ENCODE measurements at regions not wholly inside any gene's neighbourhood (a gene's known extent, or its start where the extent isn't known, plus 50 kb on each side); places are given as distances from the start of the nearest gene placed in this dataset.

DNA sequence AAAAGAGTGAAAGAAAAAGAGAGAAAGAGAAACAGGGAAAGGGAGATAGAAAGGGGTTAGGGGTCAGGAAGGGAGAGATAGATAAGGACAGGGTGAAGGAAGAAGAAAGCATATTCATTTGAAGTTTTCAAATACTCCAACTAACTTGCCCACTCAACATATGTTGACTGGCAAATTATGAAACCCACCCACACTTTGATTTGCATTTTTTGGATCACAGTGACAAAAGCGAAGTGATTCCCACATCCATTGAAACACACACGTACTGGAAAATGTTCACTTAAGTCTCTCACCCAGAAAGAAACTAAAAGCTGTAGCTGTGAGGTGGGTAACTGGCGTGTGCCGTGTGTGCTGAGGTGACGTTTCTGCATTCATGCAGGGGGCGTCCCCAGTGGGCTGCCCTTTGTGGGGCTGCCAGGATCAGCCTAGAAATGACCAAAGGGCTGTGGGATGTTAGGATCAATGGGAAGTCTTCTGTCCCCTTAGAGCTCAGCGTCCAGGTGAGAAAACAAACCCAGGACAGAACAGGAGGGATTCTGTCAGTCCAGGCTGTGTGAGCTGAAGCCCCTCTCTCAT, 134.9 kb upstream of the ADARB2 start:
- Histone ChIP-seq H3K4me3 (no peak overlapping the region), H3K27me3 (no peaks in the 10 kb centered on the region), H3K27ac (no peak overlapping the region), H3K4me1 (peaks cover 0 to 91% (median 32%) of the 10 kb centered on the region in 10 experiments; a peak in 14 of 20 replicates), H3K9ac (no peak overlapping the region), H3K4me2 (peak overlapping the region in 6 of 11 experiments; percentile 0 to 70 (median 58); a peak in 5 of 22 replicates), H3K9me3 (replicated peaks in 1 of 11) (peaks cover 28 to 74% (median 59%) of the 10 kb centered on the region in 11 experiments), H3K36me3 (peaks cover 0 to 13% (median 0%) of the 10 kb centered on the region in 11 experiments; a peak in 2 of 22 replicates), H4K20me1 (no peaks in the 10 kb centered on the region)
- TF ChIP-seq Cebpa-rat (IDR thresholded peaks at IDR 0.05), result no peak

DNA sequence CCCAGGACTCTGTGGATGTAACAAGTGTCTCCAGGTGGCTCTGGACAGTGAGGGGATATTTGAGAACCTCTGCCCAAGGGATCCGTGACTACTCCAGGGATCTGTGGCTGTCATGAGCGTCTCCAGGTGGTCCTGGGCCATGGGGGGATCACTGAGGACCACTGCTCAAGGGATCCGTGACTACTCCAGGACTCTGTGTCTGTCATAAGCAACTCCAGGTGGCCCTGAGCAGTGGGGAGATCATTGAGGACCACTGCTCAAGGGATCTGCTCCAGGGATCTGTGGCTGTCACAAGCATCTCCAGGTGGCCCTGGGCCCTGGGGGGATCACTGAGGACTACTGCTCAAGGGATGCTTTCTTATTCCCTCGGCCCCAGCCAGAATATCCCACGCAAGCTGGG, 133.2 kb upstream of the ADARB2 start:
- Histone ChIP-seq H3K9me3 (replicated peaks in 1 of 11) (peaks cover 30 to 74% (median 61%) of the 10 kb centered on the region in 11 experiments), H4K20me1 (no peaks in the 10 kb centered on the region), H3K9ac (no peak overlapping the region), H3K4me1 (peaks cover 0 to 88% (median 26%) of the 10 kb centered on the region in 10 experiments; a peak in 14 of 20 replicates), H3K4me3 (no peak overlapping the region), H3K36me3 (peaks cover 0 to 12% (median 0%) of the 10 kb centered on the region in 11 experiments; a peak in 2 of 22 replicates), H3K27ac (peak overlapping the region in 1 of 11 experiments; percentile 22; a peak in 1 of 22 replicates), H3K4me2 (peak overlapping the region in 8 of 11 experiments; percentile 29 to 75 (median 58); a peak in 15 of 22 replicates), H3K27me3 (no peaks in the 10 kb centered on the region)
- no peak for TF ChIP-seq Cebpa-rat (IDR thresholded peaks at IDR 0.05)

DNA sequence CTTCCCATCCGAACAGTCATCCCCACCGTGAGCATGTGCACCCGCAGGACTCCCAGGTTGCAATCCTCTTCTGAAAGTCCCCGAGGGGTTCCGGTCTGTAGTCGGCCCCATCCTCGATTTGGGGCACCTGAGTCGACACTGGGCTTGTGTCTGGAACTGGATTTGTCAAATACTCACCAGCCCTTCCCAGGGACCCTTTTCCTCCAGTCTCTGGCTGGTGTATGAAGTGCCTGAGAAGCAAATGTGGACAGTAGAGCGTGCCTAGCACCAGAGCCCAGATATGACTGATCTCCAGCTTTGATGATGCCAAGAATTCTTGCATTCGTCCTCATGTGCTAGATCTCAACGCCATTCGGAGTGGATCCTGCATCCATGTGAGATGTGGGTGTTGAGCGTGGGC, 132.5 kb upstream of the ADARB2 start:
- peaks cover 0 to 88% (median 30%) of the 10 kb centered on the region in 10 experiments; a peak in 14 of 20 replicates for H3K4me1 ChIP-seq
- no peak for TF ChIP-seq Cebpa-rat (IDR thresholded peaks at IDR 0.05)
- no peaks in the 10 kb centered on the region for H4K20me1 ChIP-seq
- peak overlapping the region in 5 of 11 experiments; percentile 50 to 75 (median 68); a peak in 8 of 22 replicates for H3K4me2 ChIP-seq
- no peak overlapping the region for H3K9ac ChIP-seq
- no peaks in the 10 kb centered on the region for H3K27me3 ChIP-seq
- no peak overlapping the region for H3K27ac ChIP-seq
- H3K9me3 ChIP-seq (replicated peaks in 1 of 11), result peaks cover 30 to 74% (median 61%) of the 10 kb centered on the region in 11 experiments
- H3K4me3 ChIP-seq, result no peak overlapping the region
- peaks cover 0 to 8% (median 0%) of the 10 kb centered on the region in 11 experiments; a peak in 2 of 22 replicates for H3K36me3 ChIP-seq

DNA sequence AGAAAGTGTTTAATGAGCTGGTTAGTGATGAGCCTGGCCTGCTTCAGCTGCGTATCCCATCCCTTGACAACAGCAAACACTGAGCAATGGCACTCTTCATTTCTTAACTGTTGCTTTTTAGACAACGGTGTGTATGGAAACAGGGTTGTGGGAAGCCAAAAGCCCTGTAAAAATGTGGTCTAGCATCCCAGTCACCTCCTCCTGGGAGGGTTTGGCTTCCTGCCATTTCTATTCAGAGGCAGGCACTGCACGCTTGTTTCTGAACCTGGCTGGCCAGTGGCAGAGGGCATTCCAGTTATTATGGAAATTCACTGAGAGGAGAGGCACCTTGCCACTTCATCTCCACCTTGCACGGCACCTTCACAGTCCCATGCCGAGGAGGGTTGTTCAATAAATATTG, 123.0 kb upstream of the ADARB2 start:
- Histone ChIP-seq H3K36me3 (peaks cover 0 to 16% (median 0%) of the 10 kb centered on the region in 11 experiments; a peak in 5 of 22 replicates), H3K4me1 (peaks cover 21 to 59% (median 38%) of the 10 kb centered on the region in 10 experiments), H3K4me3 (no peak overlapping the region), H3K9ac (no peak overlapping the region), H3K27me3 (no peaks in the 10 kb centered on the region), H3K9me3 (replicated peaks in 1 of 11) (peaks cover 31 to 39% (median 34%) of the 10 kb centered on the region in 11 experiments), H3K27ac (no peak overlapping the region), H4K20me1 (no peaks in the 10 kb centered on the region), H3K4me2 (peak overlapping the region in 6 of 11 experiments; percentile 10 to 53 (median 30); a peak in 10 of 22 replicates)
- TF ChIP-seq Cebpa-rat (IDR thresholded peaks at IDR 0.05), result no peak

DNA sequence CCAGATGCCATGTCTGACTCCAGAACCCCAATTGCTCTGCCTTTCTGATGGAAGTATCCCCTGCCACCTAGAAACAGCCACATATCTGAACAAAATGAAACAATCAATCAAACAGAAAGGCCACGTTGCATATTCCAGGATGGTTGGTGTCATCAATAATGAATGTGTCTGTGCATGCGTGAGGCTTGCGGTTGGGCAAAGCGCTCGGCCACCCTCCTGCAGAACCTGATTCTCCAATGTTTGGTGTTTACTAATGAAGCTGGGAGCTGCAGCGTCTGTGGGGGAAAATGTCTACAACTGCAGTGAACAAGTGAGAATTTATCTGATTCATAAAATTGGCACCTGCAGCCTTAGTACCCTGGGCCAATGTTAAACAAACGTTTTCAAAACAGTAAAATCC, 121.2 kb upstream of the ADARB2 start:
- Histone ChIP-seq H3K36me3 (peaks cover 0 to 5% (median 0%) of the 10 kb centered on the region in 11 experiments; a peak in 2 of 22 replicates), H3K9ac (peak overlapping the region in 3 of 11 experiments; percentile 13 to 53 (median 49); a peak in 6 of 22 replicates), H3K4me2 (peak overlapping the region; percentile 47 to 92 (median 84)), H4K20me1 (no peaks in the 10 kb centered on the region), H3K27me3 (no peaks in the 10 kb centered on the region), H3K27ac (peak overlapping the region in 6 of 11 experiments; percentile 15 to 63 (median 44); a peak in 10 of 22 replicates), H3K4me1 (peaks cover 21 to 54% (median 38%) of the 10 kb centered on the region in 10 experiments), H3K4me3 (peak overlapping the region in 3 of 10 experiments; percentile 30 to 45 (median 43); a peak in 6 of 20 replicates), H3K9me3 (replicated peaks in 1 of 11) (peaks cover 13 to 21% (median 16%) of the 10 kb centered on the region in 11 experiments)
- TF ChIP-seq Cebpa-rat (IDR thresholded peaks at IDR 0.05), result 0 out of 22 replicates have a peak, but pooled peaks of 1 of the 11 experiments have one; percentile 0

DNA sequence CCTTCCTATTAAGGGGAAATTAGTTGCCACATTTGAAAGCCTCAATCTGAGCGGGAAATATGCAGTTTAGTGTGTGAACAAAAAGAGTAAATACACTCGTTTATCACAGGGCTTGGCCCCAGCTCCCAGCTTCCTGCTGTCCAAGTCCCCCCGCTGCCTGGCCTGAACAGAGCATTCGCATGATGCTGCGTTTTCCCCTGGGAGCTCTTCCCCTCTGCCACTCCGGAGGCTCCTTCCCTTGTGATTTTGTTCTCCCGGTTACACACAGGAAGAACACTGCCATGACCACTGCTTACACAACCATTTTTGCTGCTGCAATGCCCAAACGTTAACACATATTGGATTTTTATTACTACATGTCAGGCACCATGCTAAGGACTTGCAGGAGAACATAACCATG, 120.7 kb upstream of the ADARB2 start:
- Histone ChIP-seq H3K4me2 (peak overlapping the region; percentile 47 to 92 (median 84)), H4K20me1 (no peaks in the 10 kb centered on the region), H3K27ac (peak overlapping the region in 5 of 11 experiments; percentile 22 to 63 (median 46); a peak in 9 of 22 replicates), H3K27me3 (no peaks in the 10 kb centered on the region), H3K4me1 (peaks cover 21 to 54% (median 38%) of the 10 kb centered on the region in 10 experiments), H3K9ac (peak overlapping the region in 2 of 11 experiments; percentile 49 to 53; a peak in 2 of 22 replicates), H3K4me3 (peak overlapping the region in 3 of 10 experiments; percentile 30 to 45 (median 43); a peak in 4 of 20 replicates), H3K36me3 (0 out of 22 replicates have a peak, but pooled peaks cover 0 to 3% (median 0%) of the 10 kb centered on the region in 11 experiments), H3K9me3 (replicated peaks in 1 of 11) (peaks cover 8 to 16% (median 11%) of the 10 kb centered on the region in 11 experiments; a peak in 21 of 22 replicates)
- peak in 2 of 11 experiments; percentile 26 to 83; a peak in 3 of 22 replicates for TF ChIP-seq Cebpa-rat (IDR thresholded peaks at IDR 0.05)

DNA sequence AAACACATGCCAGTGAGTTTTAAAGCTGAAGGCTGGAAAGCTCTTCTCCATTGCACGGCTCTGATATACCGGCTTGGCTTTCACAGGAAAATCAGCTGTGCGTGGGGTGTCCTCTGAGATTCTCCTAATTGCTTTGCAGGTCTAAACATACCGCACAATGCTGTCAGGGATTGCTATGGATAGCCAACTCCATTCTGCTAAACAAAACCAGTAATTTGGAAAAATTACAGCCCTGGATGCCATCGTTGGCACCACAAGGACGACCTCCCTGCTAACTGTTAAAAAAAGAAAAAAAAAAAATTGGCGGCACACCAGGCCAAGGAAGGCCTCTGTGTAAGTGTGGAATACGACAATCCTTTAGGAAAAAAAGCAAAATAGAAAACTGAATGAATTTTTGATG, 118.6 kb upstream of the ADARB2 start:
- H3K9me3 ChIP-seq (replicated peaks in 1 of 11), result peaks cover 0 to 13% (median 6%) of the 10 kb centered on the region in 11 experiments; a peak in 10 of 22 replicates
- H3K36me3 ChIP-seq, result no peaks in the 10 kb centered on the region
- no peak overlapping the region for H3K4me3 ChIP-seq
- H4K20me1 ChIP-seq, result no peaks in the 10 kb centered on the region
- no peak overlapping the region for H3K27ac ChIP-seq
- TF ChIP-seq Cebpa-rat (IDR thresholded peaks at IDR 0.05), result no peak
- H3K9ac ChIP-seq, result no peak overlapping the region
- H3K4me2 ChIP-seq, result no peak overlapping the region
- peaks cover 21 to 51% (median 37%) of the 10 kb centered on the region in 10 experiments for H3K4me1 ChIP-seq
- no peaks in the 10 kb centered on the region for H3K27me3 ChIP-seq

DNA sequence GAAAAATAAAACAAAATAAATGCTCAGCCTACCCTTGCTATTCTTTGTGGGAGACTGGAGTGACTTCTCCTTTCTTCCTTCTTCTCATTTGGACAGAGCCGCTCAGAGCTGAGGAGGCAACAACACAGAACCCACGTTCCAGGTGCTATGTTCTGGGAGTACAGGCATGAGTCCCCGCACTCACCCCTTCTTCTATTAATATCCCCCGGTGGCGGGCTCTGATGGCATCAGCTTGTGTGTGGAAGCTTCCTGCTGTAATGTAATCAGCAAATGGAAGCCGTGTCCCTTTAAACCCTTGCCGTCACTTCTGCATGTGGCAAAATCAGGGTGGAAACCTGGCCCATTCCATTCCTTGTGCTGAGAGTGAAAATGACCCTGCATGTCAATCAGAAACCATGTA, 116.9 kb upstream of the ADARB2 start:
- Histone ChIP-seq H3K4me3 (no peak overlapping the region), H3K27me3 (no peaks in the 10 kb centered on the region)

DNA sequence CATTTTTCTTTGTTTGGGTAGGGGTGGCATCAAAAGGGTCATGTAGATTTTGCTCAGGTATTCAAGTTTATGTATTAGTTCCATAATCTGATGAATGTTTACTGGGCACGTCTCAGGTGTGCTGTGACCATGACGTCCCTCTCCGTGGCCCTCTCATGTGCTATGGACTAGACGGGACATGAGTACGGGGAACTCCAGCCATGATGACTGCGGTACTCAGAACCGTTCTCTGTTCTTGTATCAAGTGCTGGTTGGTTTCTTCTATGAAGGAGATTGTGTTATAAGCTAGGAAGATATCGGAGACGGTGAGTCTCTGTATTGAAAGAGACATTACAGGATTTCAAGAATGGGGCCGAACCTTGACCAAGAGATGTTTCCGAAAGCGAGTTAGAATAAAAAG, 116.5 kb upstream of the ADARB2 start:
- Histone ChIP-seq H3K9me3 (replicated peaks in 1 of 11) (peaks cover 0 to 20% (median 13%) of the 10 kb centered on the region in 11 experiments; a peak in 13 of 22 replicates), H3K4me3 (no peak overlapping the region), H3K4me1 (peaks cover 17 to 36% (median 24%) of the 10 kb centered on the region in 10 experiments), H3K27ac (no peak overlapping the region), H4K20me1 (no peaks in the 10 kb centered on the region), H3K9ac (no peak overlapping the region), H3K4me2 (no peak overlapping the region), H3K36me3 (no peaks in the 10 kb centered on the region), H3K27me3 (no peaks in the 10 kb centered on the region)
- TF ChIP-seq Cebpa-rat (IDR thresholded peaks at IDR 0.05), result no peak

More for the DNA sequence above, 116.9 kb upstream of the ADARB2 start:
- H4K20me1 ChIP-seq, result no peaks in the 10 kb centered on the region
- peaks cover 21 to 40% (median 28%) of the 10 kb centered on the region in 10 experiments for H3K4me1 ChIP-seq
- H3K9me3 ChIP-seq (replicated peaks in 1 of 11), result peaks cover 0 to 20% (median 13%) of the 10 kb centered on the region in 11 experiments; a peak in 13 of 22 replicates
- no peaks in the 10 kb centered on the region for H3K36me3 ChIP-seq
- H3K4me2 ChIP-seq, result peak overlapping the region in 2 of 11 experiments; percentile 5 to 32; a peak in 1 of 22 replicates
- TF ChIP-seq Cebpa-rat (IDR thresholded peaks at IDR 0.05), result no peak
- no peak overlapping the region for H3K27ac ChIP-seq
- no peak overlapping the region for H3K9ac ChIP-seq

Measured in BLaER1 treated with 17β-estradiol and CSF1 and Interleukin-3, amounts not matched to agents 10 nM and 100 nM (cell line).